NAMALWA (cell line): ENCODE measurements at regions not wholly inside any gene's neighbourhood (a gene's known extent, or its start where the extent isn't known, plus 50 kb on each side); places are given as distances from the start of the nearest gene placed in this dataset.
"Not testable (repeated sequence)": the region's sequence is repeated elsewhere in the genome, so short reads cannot be mapped to it uniquely, and the experiment has no call there.

Experiments used
- DNase-seq: peaks from one replicate; pipeline ENCODE4 v3.0.0-alpha.2; 2015; ENCODE audit warnings: low spot score

GRCh38 chr16:22436823-22437652 is 62.6 kb upstream of the CDR2 start:
- DNase-seq, result peak; percentile 78

GRCh38 chr16:22436326-22436822 is 62.0 kb upstream of the CDR2 start:
- not testable (repeated sequence) for DNase-seq

GRCh38 chr16:22431314-22431713 is 56.9 kb upstream of the CDR2 start:
- not testable (repeated sequence) for DNase-seq

GRCh38 chr16:22428654-22429053 is 54.2 kb upstream of the CDR2 start:
- no peak for DNase-seq

GRCh38 chr16:22427556-22427955 is 53.1 kb upstream of the CDR2 start:
- DNase-seq, result no peak

GRCh38 chr16:22425847-22426246 is 51.4 kb upstream of the CDR2 start:
- no peak for DNase-seq

- DNase-seq, result no peak
Measured at GRCh38 chr16:22425036-22425801, 50.8 kb upstream of the CDR2 start.

GRCh38 chr16:22424161-22424937 is 49.9 kb upstream of the CDR2 start:
- no peak for DNase-seq
